H1 (cell line): ENCODE measurements at regions not wholly inside any gene's neighbourhood (a gene's known extent, or its start where the extent isn't known, plus 50 kb on each side); places are given as distances from the start of the nearest gene placed in this dataset.

Experiments
- CTCF ChIA-PET: fragments of 300-600 bp; sonication (Branson Sonifier 250); formaldehyde crosslinking; loops from one replicate; lab custom pipeline; 2021; ENCODE audit not compliant: partially characterized antibody; lab: Charles Lee
- POLR2A ChIA-PET: fragments of 300-600 bp; sonication (Branson Sonifier 250); formaldehyde crosslinking; loops from one replicate; lab custom pipeline; 2021; ENCODE audit warnings: inconsistent platforms; ENCODE audit not compliant: partially characterized antibody; lab: Charles Lee
- DNase-seq, 2 experiments: peaks; one replicate each; pipeline versions ENCODE4 v3.0.0 to v3.0.0-alpha.2; 2010 to 2022; ENCODE audit warnings: low spot score in 2 of 2, low read depth in 1 of 2, mixed read lengths in 1 of 2
- FAIRE-seq: peaks from 2 replicates; lab custom pipeline; 2011; peaks lifted over from hg19 to GRCh38; lab: Jason Lieb, UNC
- H2AFZ ChIP-seq: 2 replicates; pipeline ENCODE4 v1.8.1; 2012; ENCODE audit warnings: low read length, inconsistent platforms
- H2AK5ac ChIP-seq: 2 replicates; pipeline ENCODE4 v1.6.1; 2013; ENCODE audit warnings: low read depth, low read length
- H2BK120ac ChIP-seq: replicated peaks from 2 replicates; pipeline ENCODE3; 2013; ENCODE audit warnings: low read depth, low read length, inconsistent platforms
- H2BK12ac ChIP-seq: 2 replicates; pipeline ENCODE4 v1.6.1; 2013; ENCODE audit warnings: low read depth, low read length
- H2BK15ac ChIP-seq: 2 replicates; pipeline ENCODE4 v1.6.1; 2013; ENCODE audit warnings: low read length
- H2BK20ac ChIP-seq: 2 replicates; pipeline ENCODE4 v1.6.1; 2013; ENCODE audit warnings: low read length
- H2BK5ac ChIP-seq: 2 replicates; pipeline ENCODE4 v1.6.1; 2013; ENCODE audit warnings: low read depth, low read length
- H3K14ac ChIP-seq: 2 replicates; pipeline ENCODE4 v1.6.1; 2013; ENCODE audit warnings: inconsistent platforms; ENCODE audit not compliant: insufficient read length
- H3K18ac ChIP-seq: 2 replicates; pipeline ENCODE4 v1.6.1; 2013; ENCODE audit warnings: low read length; ENCODE audit errors: extremely low read depth
- H3K23ac ChIP-seq: 2 replicates; pipeline ENCODE4 v1.6.1; 2013; ENCODE audit warnings: inconsistent platforms; ENCODE audit not compliant: insufficient read length
- H3K23me2 ChIP-seq: 2 replicates; pipeline ENCODE4 v1.6.1; 2013; ENCODE audit warnings: low read depth, low read length
- H3K27ac ChIP-seq: 2 replicates; pipeline ENCODE4 v1.6.1; 2011; ENCODE audit warnings: low read depth, low read length, inconsistent platforms
- H3K27me3 ChIP-seq, 4 experiments: replicated peaks in 1 of 4; 1 replicate in 1 of 4; 2 replicates in 3 of 4; pipeline versions ENCODE4 v1.6.1 to v1.8.1; 2011 to 2013; ENCODE audit warnings: low read length in 3 of 4, mild to moderate bottlenecking in 3 of 4, inconsistent platforms in 2 of 4, mixed read lengths in 2 of 4, moderate library complexity in 1 of 4; ENCODE audit not compliant: control insufficient read depth in 3 of 4, insufficient read depth in 3 of 4; ENCODE audit errors: extremely low read depth in 1 of 4
- H3K36me3 ChIP-seq, 4 experiments: 2 replicates each; pipeline versions ENCODE4 v1.6.1 to v1.8.1; 2011 to 2013; ENCODE audit warnings: mild to moderate bottlenecking in 4 of 4, low read length in 3 of 4, moderate library complexity in 2 of 4, control low read depth in 1 of 4, inconsistent platforms in 1 of 4; ENCODE audit not compliant: insufficient read depth in 4 of 4, control insufficient read depth in 2 of 4
- H3K4ac ChIP-seq: replicated peaks from 2 replicates; pipeline ENCODE3; 2013; ENCODE audit warnings: low read length, low read depth, mixed read lengths, inconsistent platforms; ENCODE audit not compliant: insufficient read length
- H3K4me1 ChIP-seq, 4 experiments: replicated peaks in 1 of 4; 1 replicate in 1 of 4; 2 replicates in 3 of 4; pipeline versions ENCODE4 v1.6.1 to v1.8.1; 2011 to 2013; ENCODE audit warnings: low read length in 3 of 4, inconsistent platforms in 2 of 4, mixed read lengths in 1 of 4; ENCODE audit not compliant: insufficient read depth in 4 of 4, control insufficient read depth in 3 of 4
- H3K4me2 ChIP-seq, 2 experiments: 2 replicates each; pipeline versions ENCODE4 v1.6.1 to v1.8.1; 2011 to 2013; ENCODE audit warnings: low read depth in 2 of 2, low read length in 2 of 2, control low read depth in 1 of 2, inconsistent platforms in 1 of 2, mild to moderate bottlenecking in 1 of 2; ENCODE audit not compliant: insufficient read depth in 1 of 2
- H3K4me3 ChIP-seq, 4 experiments: fragments of 200-600, 300-600 bp in 1 of 4; sonication (generic), shearing (Covaris generic), sonication (Bioruptor Twin) in 1 of 4; 2 replicates each; pipeline versions ENCODE4 v1.5.1 to v1.8.1; 2011 to 2016; ENCODE audit warnings: low read length in 4 of 4, low read depth in 3 of 4, control low read depth in 2 of 4, inconsistent platforms in 2 of 4, mild to moderate bottlenecking in 2 of 4, mixed read lengths in 1 of 4, moderate library complexity in 1 of 4; ENCODE audit not compliant: insufficient read depth in 2 of 4; ENCODE audit errors: extremely low read depth in 1 of 4
- H3K56ac ChIP-seq: replicated peaks from 2 replicates; pipeline ENCODE3; 2013; ENCODE audit warnings: low read depth, mild to moderate bottlenecking, mixed read lengths, low read length, inconsistent platforms; ENCODE audit not compliant: insufficient read length
- H3K79me1 ChIP-seq: 2 replicates; pipeline ENCODE4 v1.6.1; 2013; ENCODE audit warnings: low read depth, low read length, control low read depth
- H3K79me2 ChIP-seq, 2 experiments: 2 replicates each; pipeline versions ENCODE4 v1.6.1 to v1.8.1; 2012 to 2013; ENCODE audit warnings: low read length in 2 of 2, mild to moderate bottlenecking in 2 of 2, inconsistent platforms in 1 of 2; ENCODE audit not compliant: insufficient read depth in 2 of 2, control insufficient read depth in 1 of 2
- H3K9ac ChIP-seq, 4 experiments: replicated peaks in 1 of 4; 1 replicate in 1 of 4; 2 replicates in 3 of 4; pipeline versions ENCODE4 v1.6.1 to v1.8.1; 2011 to 2013; ENCODE audit warnings: low read depth in 3 of 4, low read length in 3 of 4, control low read depth in 2 of 4, mild to moderate bottlenecking in 2 of 4, moderate library complexity in 2 of 4, inconsistent platforms in 1 of 4; ENCODE audit errors: extremely low read depth in 1 of 4
- H3K9me3 ChIP-seq, 2 experiments: 2 replicates each; pipeline versions ENCODE4 v1.6.1 to v1.8.1; 2012 to 2013; ENCODE audit warnings: mild to moderate bottlenecking in 2 of 2, moderate library complexity in 2 of 2, control low read depth in 1 of 2, inconsistent platforms in 1 of 2, low read depth in 1 of 2, low read length in 1 of 2, mixed read lengths in 1 of 2; ENCODE audit not compliant: insufficient read depth in 2 of 2
- H4K20me1 ChIP-seq, 2 experiments: replicated peaks in 1 of 2; 2 replicates each; pipeline versions ENCODE3 to v1.8.1; 2011 to 2013; ENCODE audit warnings: inconsistent platforms in 2 of 2, low read length in 2 of 2, mild to moderate bottlenecking in 1 of 2; ENCODE audit not compliant: insufficient read depth in 2 of 2, control insufficient read depth in 1 of 2
- H4K5ac ChIP-seq: 2 replicates; pipeline ENCODE4 v1.6.1; 2013; ENCODE audit warnings: low read length, low read depth, mixed read lengths, inconsistent platforms; ENCODE audit not compliant: insufficient read length
- H4K8ac ChIP-seq: 2 replicates; pipeline ENCODE4 v1.8.0; 2013; ENCODE audit warnings: mild to moderate bottlenecking, moderate library complexity, low read length, inconsistent platforms; ENCODE audit not compliant: insufficient read depth; ENCODE audit errors: extremely low read depth
- H4K91ac ChIP-seq: replicated peaks from 2 replicates; pipeline ENCODE3; 2013; ENCODE audit warnings: low read length, mixed read lengths, inconsistent platforms; ENCODE audit not compliant: insufficient read length
- CTBP2 ChIP-seq: IDR thresholded peaks from 2 replicates; pipeline ENCODE4 v1.7.0; 2011; ENCODE audit warnings: borderline replicate concordance, mild to moderate bottlenecking, moderate library complexity, mixed read lengths, low read length; ENCODE audit not compliant: insufficient read depth, insufficient read length
- HDAC6 ChIP-seq: IDR thresholded peaks from one replicate; pipeline ENCODE4 v1.7.1; 2012; ENCODE audit warnings: low read depth, mild to moderate bottlenecking, inconsistent platforms, low read length, moderate library complexity
- KDM1A ChIP-seq: fragments of 200-600, 300-600 bp; sonication (generic); IDR thresholded peaks from 2 replicates; pipeline ENCODE4 v1.7.1; 2016; ENCODE audit warnings: mild to moderate bottlenecking, low read length, borderline replicate concordance
- RXRA ChIP-seq: IDR thresholded peaks from 2 replicates; pipeline ENCODE4 v1.6.1; 2011; ENCODE audit warnings: low read depth, mild to moderate bottlenecking, low read length, moderate library complexity; ENCODE audit not compliant: insufficient read depth
- SIX5 ChIP-seq: IDR thresholded peaks from 2 replicates; pipeline ENCODE4 v1.6.1; 2011; ENCODE audit warnings: mild to moderate bottlenecking, low read depth, low read length
- SP4 ChIP-seq: IDR thresholded peaks from 2 replicates; pipeline ENCODE4 v1.6.1; 2012; ENCODE audit warnings: low read length, inconsistent platforms
- SUZ12 ChIP-seq: fragments of 200-600 bp; sonication (generic); IDR thresholded peaks from 2 replicates; pipeline ENCODE4 v1.6.1; 2012; ENCODE audit warnings: mild to moderate bottlenecking, inconsistent platforms, low read length, moderate library complexity, mixed read lengths
- TAF7 ChIP-seq: optimal IDR thresholded peaks from 2 replicates; pipeline ENCODE3; 2011; ENCODE audit warnings: low read depth, mild to moderate bottlenecking, inconsistent platforms, low read length, moderate library complexity, borderline replicate concordance
- WGBS, 2 experiments: shearing (Covaris generic) in 1 of 2; methylation state at CpG; one replicate each; pipeline versions ENCODE4 v1.1.6 to v1.1.7; 2013 to 2015; ENCODE audit warnings: low lambda C conversion rate in 2 of 2, mixed read lengths in 2 of 2, inconsistent platforms in 1 of 2, low coverage in 1 of 2, missing lambda C conversion rate in 1 of 2; ENCODE audit not compliant: insufficient replicate concordance in 2 of 2, insufficient coverage in 1 of 2, insufficient read length in 1 of 2; ENCODE audit errors: extremely low coverage in 1 of 2, missing lambda C conversion rate in 1 of 2; 5-methylcytosine and 5-hydroxymethylcytosine counted together

GRCh38 chr12:89129167-89129870 is 223.0 kb downstream of the DUSP6 start:
- ChIA-PET POLR2A (interaction anchor here (1.2 kb wide), 1 partner anchor 322 kb away, joined by 3 read pairs; no protein-coding TSS in a partner anchor), CTCF (interaction anchor here (1.1 kb wide), 1 partner anchor 78 kb away, joined by 3 read pairs; no protein-coding TSS in a partner anchor)
- no peaks in the 10 kb centered on the region; the same call in 1 of the 2 replicates for H3K23me2 ChIP-seq
- no peaks in the 10 kb centered on the region for H3K79me2 ChIP-seq
- no peak overlapping the region for H2AK5ac ChIP-seq
- no peak overlapping the region for H3K56ac ChIP-seq
- no peak for FAIRE-seq
- WGBS, 2 experiments: 94% methylated on average over 3 of the region's 3 CpGs; no CpG with 5 or more reads in 1 of the 2 experiments
- H2BK20ac ChIP-seq: no peak overlapping the region
- H4K91ac ChIP-seq: no peak overlapping the region
- no peak for DNase-seq
- H3K9me3 ChIP-seq: no peaks in the 10 kb centered on the region
- no peak overlapping the region for H2BK120ac ChIP-seq
- no peaks in the 10 kb centered on the region for H3K36me3 ChIP-seq
- TF ChIP-seq SUZ12 (no peak), KDM1A (no peak), TAF7 (no peak), RXRA (no peak), SP4 (no peak), SIX5 (no peak), HDAC6 (no peak), CTBP2 (no peak)
- no peak overlapping the region for H3K4me2 ChIP-seq
- H3K14ac ChIP-seq: no peak overlapping the region
- H4K20me1 ChIP-seq: no peaks in the 10 kb centered on the region
- H3K27me3 ChIP-seq: no peaks in the 10 kb centered on the region
- no peak overlapping the region for H3K18ac ChIP-seq
- no peak overlapping the region for H2AFZ ChIP-seq
- no peak overlapping the region for H4K5ac ChIP-seq
- H2BK5ac ChIP-seq: no peak overlapping the region
- H2BK12ac ChIP-seq: no peak overlapping the region
- H3K4me3 ChIP-seq: no peak overlapping the region
- H3K79me1 ChIP-seq: no peaks in the 10 kb centered on the region
- H2BK15ac ChIP-seq: no peak overlapping the region
- no peak overlapping the region for H3K4ac ChIP-seq
- no peaks in the 10 kb centered on the region for H3K4me1 ChIP-seq
- H3K23ac ChIP-seq: no peak overlapping the region
- no peak overlapping the region for H3K27ac ChIP-seq
- no peak overlapping the region for H3K9ac ChIP-seq
- H4K8ac ChIP-seq: no peak overlapping the region
